CD4-positive, CD25-positive, alpha-beta regulatory T cell (primary cell): ENCODE measurements at regions not wholly inside any gene's neighbourhood (a gene's known extent, or its start where the extent isn't known, plus 50 kb on each side); places are given as distances from the start of the nearest gene placed in this dataset.

Experiments used
- ATAC-seq, 2 donors: fragments of 150-1000 bp; cut with Tn5 transposase; one replicate each; pipeline ENCODE4 v1.10.0; 2021; ENCODE audit warnings: low read depth in 2 of 2, moderate number of reproducible peaks in 2 of 2, moderate library complexity in 1 of 2
- DNase-seq, 3 donors: peaks; one replicate each; pipeline versions ENCODE4 v3.0.0 to v3.0.0-alpha.2; 2012 to 2022; ENCODE audit warnings: mixed read lengths in 1 of 3
- H3K27ac ChIP-seq: one replicate; pipeline ENCODE4 v1.7.0; 2013; ENCODE audit warnings: mild to moderate bottlenecking, low read length; ENCODE audit not compliant: insufficient read depth, poor library complexity, severe bottlenecking
- H3K27me3 ChIP-seq: one replicate; pipeline ENCODE4 v1.7.0; 2013; ENCODE audit warnings: low read length; ENCODE audit not compliant: control insufficient read depth, insufficient read depth
- H3K36me3 ChIP-seq: one replicate; pipeline ENCODE4 v1.7.0; 2013; ENCODE audit warnings: mild to moderate bottlenecking, low read length, moderate library complexity; ENCODE audit not compliant: control insufficient read depth, insufficient read depth
- H3K4me1 ChIP-seq: 2 replicates; pipeline ENCODE4 v1.7.0; 2013; ENCODE audit warnings: mild to moderate bottlenecking, low read length; ENCODE audit not compliant: insufficient read depth, control insufficient read depth, poor library complexity, severe bottlenecking
- H3K4me3 ChIP-seq: one replicate; pipeline ENCODE4 v1.7.0; 2013; ENCODE audit warnings: low read depth, mild to moderate bottlenecking, low read length, moderate library complexity
- H3K9me3 ChIP-seq, 2 experiments: 1 replicate in 1 of 2; 2 replicates in 1 of 2; pipeline ENCODE4 v1.7.0; 2013; ENCODE audit warnings: low read length in 2 of 2, mild to moderate bottlenecking in 1 of 2, moderate library complexity in 1 of 2; ENCODE audit not compliant: control insufficient read depth in 2 of 2
- H3K27ac Mint-ChIP-seq, 3 donors: one replicate each; pipeline ENCODE4 v1.8.0; 2020 to 2022; ENCODE audit warnings: mild to moderate bottlenecking in 3 of 3, mixed read lengths in 3 of 3, moderate library complexity in 2 of 3
- H3K27me3 Mint-ChIP-seq: one replicate; pipeline ENCODE4 v1.8.0; 2022; ENCODE audit warnings: mild to moderate bottlenecking, mixed read lengths
- H3K36me3 Mint-ChIP-seq: one replicate; pipeline ENCODE4 v1.8.0; 2020; ENCODE audit warnings: mixed read lengths
- H3K4me1 Mint-ChIP-seq, 4 donors: one replicate each; pipeline ENCODE4 v1.8.0; 2020 to 2022; ENCODE audit warnings: mixed read lengths in 4 of 4, mild to moderate bottlenecking in 1 of 4
- H3K4me3 Mint-ChIP-seq, 4 donors: one replicate each; pipeline ENCODE4 v1.8.0; 2020 to 2022; ENCODE audit warnings: mild to moderate bottlenecking in 4 of 4, mixed read lengths in 4 of 4, moderate library complexity in 3 of 4
- H3K9me3 Mint-ChIP-seq, 7 donors: one replicate each; pipeline ENCODE4 v1.8.0; 2020 to 2022; ENCODE audit warnings: mixed read lengths in 7 of 7, mild to moderate bottlenecking in 3 of 7, moderate library complexity in 2 of 7

DNA sequence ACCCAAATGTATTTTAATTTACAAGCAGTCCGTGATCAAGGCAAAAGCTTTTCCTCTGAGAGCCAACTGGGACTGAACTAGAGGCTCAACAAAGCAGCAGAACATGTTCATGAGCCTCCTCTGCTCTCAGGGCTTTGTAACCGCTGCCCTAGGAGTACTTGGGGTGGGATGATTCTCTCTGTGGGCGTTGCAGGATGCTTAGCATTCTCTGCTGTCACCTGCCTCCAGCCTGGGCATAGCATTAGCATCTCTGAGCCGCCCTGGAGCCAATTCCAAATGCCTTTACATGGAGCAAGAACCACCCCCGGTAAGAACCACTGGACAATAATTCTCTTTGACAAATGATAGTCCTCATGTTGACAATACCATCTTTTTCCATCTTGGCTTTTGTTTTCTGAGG lies 237.6 kb upstream of the CDH4 start:
- no peaks in the 10 kb centered on the region for H3K36me3 Mint-ChIP-seq
- ATAC-seq, result no peak
- no peaks in the 10 kb centered on the region for H3K27me3 ChIP-seq
- peaks cover 0 to 6% (median 1%) of the 10 kb centered on the region in 7 donors for H3K9me3 Mint-ChIP-seq
- no peak for DNase-seq
- H3K4me3 ChIP-seq, result no peak overlapping the region
- no peaks in the 10 kb centered on the region for H3K4me1 Mint-ChIP-seq
- H3K27me3 Mint-ChIP-seq, result no peaks in the 10 kb centered on the region
- no peak overlapping the region for H3K27ac ChIP-seq
- H3K36me3 ChIP-seq, result no peaks in the 10 kb centered on the region
- no peak overlapping the region for H3K27ac Mint-ChIP-seq
- H3K4me1 ChIP-seq, result no peaks in the 10 kb centered on the region
- no peak overlapping the region for H3K4me3 Mint-ChIP-seq
- peaks cover 0 to 2% of the 10 kb centered on the region in 2 experiments for H3K9me3 ChIP-seq

DNA sequence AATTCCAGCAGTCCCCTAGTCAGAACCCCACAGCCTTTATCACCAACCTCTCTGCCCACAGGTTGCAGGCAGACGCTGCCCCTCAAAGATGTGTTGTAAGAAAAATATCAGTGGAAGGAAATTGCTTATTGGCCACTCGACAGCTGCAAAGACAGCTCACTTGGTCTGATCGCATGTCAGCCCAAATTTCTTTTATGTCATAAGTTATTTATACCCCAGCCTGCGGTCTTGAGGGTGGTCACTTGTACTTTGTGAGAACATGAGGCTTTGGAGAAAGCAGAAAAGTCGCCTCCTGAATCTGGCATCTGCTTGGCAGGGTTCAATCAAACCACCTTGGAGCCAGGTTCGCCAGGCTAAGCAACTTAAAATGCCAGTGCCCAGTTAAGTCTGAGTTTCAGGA lies 236.5 kb upstream of the CDH4 start:
- Mint-ChIP-seq H3K4me3 (no peak overlapping the region), H3K4me1 (no peaks in the 10 kb centered on the region), H3K9me3 (peaks cover 0 to 10% (median 0%) of the 10 kb centered on the region in 7 donors), H3K27ac (no peak overlapping the region), H3K27me3 (no peaks in the 10 kb centered on the region), H3K36me3 (no peaks in the 10 kb centered on the region)
- no peak overlapping the region for H3K27ac ChIP-seq
- no peaks in the 10 kb centered on the region for H3K36me3 ChIP-seq
- peaks cover 0 to 2% of the 10 kb centered on the region in 2 experiments for H3K9me3 ChIP-seq
- no peak for DNase-seq
- no peak overlapping the region for H3K4me3 ChIP-seq
- no peaks in the 10 kb centered on the region for H3K27me3 ChIP-seq
- no peak for ATAC-seq
- H3K4me1 ChIP-seq, result no peaks in the 10 kb centered on the region

DNA sequence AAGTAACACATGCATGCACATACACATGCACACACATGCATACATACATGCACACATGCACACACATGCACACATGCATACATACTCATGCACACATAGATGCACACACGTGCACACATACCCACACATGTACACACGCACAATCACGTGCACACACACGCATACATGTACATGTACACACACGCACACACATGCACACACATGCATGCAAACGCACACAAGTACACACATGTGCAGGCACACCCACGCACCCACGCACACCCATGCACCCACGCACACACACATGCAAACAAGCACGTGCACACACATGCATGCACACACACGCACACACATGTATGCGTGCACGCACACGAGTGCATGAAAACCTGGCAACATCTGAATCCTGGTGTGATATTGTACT lies 232.7 kb upstream of the CDH4 start:
- no peaks in the 10 kb centered on the region for H3K4me1 Mint-ChIP-seq
- H3K36me3 Mint-ChIP-seq, result no peaks in the 10 kb centered on the region
- H3K9me3 ChIP-seq, result peaks cover 0 to 2% of the 10 kb centered on the region in 2 experiments
- no peaks in the 10 kb centered on the region for H3K27me3 ChIP-seq
- no peak overlapping the region for H3K4me3 ChIP-seq
- peaks cover 0 to 10% (median 2%) of the 10 kb centered on the region in 7 donors for H3K9me3 Mint-ChIP-seq
- no peak overlapping the region for H3K27ac Mint-ChIP-seq
- H3K27ac ChIP-seq, result no peak overlapping the region
- no peaks in the 10 kb centered on the region for H3K4me1 ChIP-seq
- H3K27me3 Mint-ChIP-seq, result no peaks in the 10 kb centered on the region
- no peaks in the 10 kb centered on the region for H3K36me3 ChIP-seq
- H3K4me3 Mint-ChIP-seq, result no peak overlapping the region
- no peak for DNase-seq
- ATAC-seq, result no peak

DNA sequence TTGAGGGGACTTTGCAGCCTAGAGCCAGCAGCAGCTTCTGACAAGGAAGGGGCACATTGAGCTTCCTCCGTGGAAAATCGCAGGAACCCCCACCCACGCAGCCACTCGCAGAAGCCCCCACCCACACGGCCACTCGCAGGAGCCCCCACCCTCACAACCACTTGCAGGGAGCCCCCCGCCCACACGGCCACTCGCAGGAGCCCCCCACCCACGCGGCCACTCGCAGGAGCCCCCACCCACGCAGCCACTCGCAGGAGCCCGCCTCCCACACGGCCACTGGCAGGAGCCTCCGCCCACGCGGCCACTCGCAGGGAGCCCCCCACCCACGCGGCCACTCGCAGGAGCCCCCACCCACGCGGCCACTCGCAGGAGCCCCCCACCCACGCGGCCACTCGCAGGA lies 228.4 kb upstream of the CDH4 start:
- no peaks in the 10 kb centered on the region for H3K36me3 ChIP-seq
- DNase-seq, result no peak
- H3K9me3 ChIP-seq, result peaks cover 0 to 2% of the 10 kb centered on the region in 2 experiments
- no peaks in the 10 kb centered on the region for H3K4me1 ChIP-seq
- no peaks in the 10 kb centered on the region for H3K27me3 ChIP-seq
- no peak overlapping the region for H3K4me3 ChIP-seq
- Mint-ChIP-seq H3K36me3 (no peaks in the 10 kb centered on the region), H3K27me3 (no peaks in the 10 kb centered on the region), H3K4me3 (no peak overlapping the region), H3K9me3 (peaks cover 0 to 14% (median 3%) of the 10 kb centered on the region in 7 donors), H3K27ac (no peak overlapping the region), H3K4me1 (no peaks in the 10 kb centered on the region)
- no peak for ATAC-seq
- no peak overlapping the region for H3K27ac ChIP-seq

DNA sequence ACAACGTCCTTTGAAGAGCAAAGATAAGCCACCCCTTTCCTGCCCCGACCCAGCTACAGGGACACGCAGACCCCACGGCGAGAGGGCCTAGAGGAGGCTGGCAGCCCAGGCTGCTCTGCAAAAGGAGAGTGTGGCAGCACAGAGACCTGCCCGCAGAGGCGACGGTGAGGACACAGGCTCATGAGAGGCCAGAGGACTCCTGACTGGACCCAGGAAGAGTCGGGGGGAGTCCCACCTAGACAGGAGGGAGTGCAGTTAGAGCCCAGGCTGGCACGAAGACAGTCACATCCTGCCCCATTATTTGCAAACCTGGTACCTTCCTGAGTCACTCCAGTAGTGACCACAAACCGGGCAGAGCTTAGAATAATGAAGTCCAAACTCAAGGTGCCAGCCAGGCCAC lies 227.7 kb upstream of the CDH4 start:
- peaks cover 0 to 9% (median 3%) of the 10 kb centered on the region in 7 donors for H3K9me3 Mint-ChIP-seq
- no peak for ATAC-seq
- Histone ChIP-seq H3K36me3 (no peaks in the 10 kb centered on the region), H3K27ac (no peak overlapping the region), H3K4me1 (no peaks in the 10 kb centered on the region), H3K9me3 (no peaks in the 10 kb centered on the region), H3K27me3 (no peaks in the 10 kb centered on the region), H3K4me3 (no peak overlapping the region)
- H3K4me1 Mint-ChIP-seq, result no peaks in the 10 kb centered on the region
- no peak for DNase-seq
- no peaks in the 10 kb centered on the region for H3K36me3 Mint-ChIP-seq
- no peaks in the 10 kb centered on the region for H3K27me3 Mint-ChIP-seq
- H3K4me3 Mint-ChIP-seq, result no peak overlapping the region
- no peak overlapping the region for H3K27ac Mint-ChIP-seq

DNA sequence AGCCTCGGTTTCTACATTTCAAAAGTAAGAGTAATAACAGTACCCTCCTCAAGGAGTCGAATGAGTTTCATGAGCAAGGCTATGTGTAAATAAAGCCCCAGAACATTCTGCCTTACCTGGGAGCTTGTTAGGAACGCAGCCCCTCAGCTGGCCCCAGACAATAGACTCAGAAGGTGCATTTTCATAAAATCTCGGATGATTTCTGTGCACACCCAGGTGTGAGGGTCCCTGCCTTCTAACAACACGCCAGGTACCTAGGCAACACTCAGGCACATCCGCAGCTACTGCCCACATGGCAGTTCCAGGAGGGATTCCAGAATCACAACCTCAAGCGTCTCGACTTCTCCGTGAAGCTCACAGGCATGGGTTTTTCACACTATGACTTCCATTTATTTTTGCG lies 226.5 kb upstream of the CDH4 start:
- Histone ChIP-seq H3K36me3 (no peaks in the 10 kb centered on the region), H3K9me3 (no peaks in the 10 kb centered on the region), H3K27me3 (no peaks in the 10 kb centered on the region), H3K4me3 (no peak overlapping the region), H3K27ac (no peak overlapping the region), H3K4me1 (no peaks in the 10 kb centered on the region)
- H3K4me1 Mint-ChIP-seq, result no peaks in the 10 kb centered on the region
- ATAC-seq, result no peak
- no peak overlapping the region for H3K27ac Mint-ChIP-seq
- DNase-seq, result no peak
- H3K4me3 Mint-ChIP-seq, result no peak overlapping the region
- no peaks in the 10 kb centered on the region for H3K36me3 Mint-ChIP-seq
- H3K27me3 Mint-ChIP-seq, result no peaks in the 10 kb centered on the region
- H3K9me3 Mint-ChIP-seq, result peaks cover 0 to 7% (median 3%) of the 10 kb centered on the region in 7 donors

GRCh38 chr20:61026173-61026572 lies 225.9 kb upstream of the CDH4 start:
- no peaks in the 10 kb centered on the region for H3K36me3 Mint-ChIP-seq
- no peaks in the 10 kb centered on the region for H3K4me1 Mint-ChIP-seq
- no peaks in the 10 kb centered on the region for H3K36me3 ChIP-seq
- H3K9me3 ChIP-seq, result no peaks in the 10 kb centered on the region
- no peaks in the 10 kb centered on the region for H3K4me1 ChIP-seq
- H3K27ac Mint-ChIP-seq, result no peak overlapping the region
- H3K4me3 ChIP-seq, result no peak overlapping the region
- H3K27ac ChIP-seq, result no peak overlapping the region
- peaks cover 0 to 7% (median 2%) of the 10 kb centered on the region in 7 donors for H3K9me3 Mint-ChIP-seq
- no peak overlapping the region for H3K4me3 Mint-ChIP-seq
- H3K27me3 ChIP-seq, result no peaks in the 10 kb centered on the region
- H3K27me3 Mint-ChIP-seq, result no peaks in the 10 kb centered on the region
- ATAC-seq, result no peak
- no peak for DNase-seq

- no peaks in the 10 kb centered on the region for H3K27me3 Mint-ChIP-seq
- H3K9me3 ChIP-seq, result no peaks in the 10 kb centered on the region
- H3K4me3 Mint-ChIP-seq, result no peak overlapping the region
- no peaks in the 10 kb centered on the region for H3K36me3 ChIP-seq
- no peak overlapping the region for H3K4me3 ChIP-seq
- no peaks in the 10 kb centered on the region for H3K4me1 ChIP-seq
- H3K27ac ChIP-seq, result no peak overlapping the region
- DNase-seq (no peak), ATAC-seq (no peak)
- H3K27ac Mint-ChIP-seq, result no peak overlapping the region
- no peaks in the 10 kb centered on the region for H3K36me3 Mint-ChIP-seq
- H3K27me3 ChIP-seq, result no peaks in the 10 kb centered on the region
- H3K4me1 Mint-ChIP-seq, result no peaks in the 10 kb centered on the region
- peaks cover 0 to 7% (median 2%) of the 10 kb centered on the region in 7 donors for H3K9me3 Mint-ChIP-seq
Observed at GRCh38 chr20:61026731-61027130, 225.3 kb upstream of the CDH4 start.
